ENCODE measurements at regions not wholly inside any gene's neighbourhood (a gene's known extent, or its start where the extent isn't known, plus 50 kb on each side); places are given as distances from the start of the nearest gene placed in this dataset.

GRCh38 chr18:68275616-68276015 lies 439.3 kb downstream of the TMX3 start:
- peak; percentile 77 for DNase-seq
- H3K4me3 Mint-ChIP-seq: peak overlapping the region; percentile 32; the same call in 1 of the 2 replicates
- peaks cover 4% of the 10 kb centered on the region; the same call in 1 of the 2 replicates for H3K36me3 Mint-ChIP-seq (ENCODE audit: low read depth)
- H3K9me3 Mint-ChIP-seq: peaks cover 4% of the 10 kb centered on the region; the same call in 1 of the 2 replicates
- H3K27ac Mint-ChIP-seq: peak overlapping the region; percentile 81
- TF ChIP-seq CTCF (IDR thresholded peaks at IDR 0.05): no peak
- H3K4me1 Mint-ChIP-seq (ENCODE audit: low read depth): peaks cover 21% of the 10 kb centered on the region
- H3K27me3 Mint-ChIP-seq (ENCODE audit: insufficient read depth): peaks cover 2% of the 10 kb centered on the region; the same call in 1 of the 2 replicates

GRCh38 chr18:68270017-68270416 lies 444.9 kb downstream of the TMX3 start:
- no peak for DNase-seq
- no peak for TF ChIP-seq CTCF (IDR thresholded peaks at IDR 0.05)
- Mint-ChIP-seq H3K4me1 (ENCODE audit: low read depth) (peaks cover 35% of the 10 kb centered on the region), H3K27ac (no peak overlapping the region), H3K4me3 (no peak overlapping the region), H3K9me3 (no peaks in the 10 kb centered on the region), H3K36me3 (ENCODE audit: low read depth) (peaks cover 18% of the 10 kb centered on the region), H3K27me3 (ENCODE audit: insufficient read depth) (peaks cover 2% of the 10 kb centered on the region; the same call in 1 of the 2 replicates)

- Mint-ChIP-seq H3K36me3 (ENCODE audit: low read depth) (peaks cover 25% of the 10 kb centered on the region), H3K9me3 (no peaks in the 10 kb centered on the region), H3K27ac (no peak overlapping the region), H3K4me1 (ENCODE audit: low read depth) (peaks cover 51% of the 10 kb centered on the region), H3K4me3 (no peak overlapping the region), H3K27me3 (ENCODE audit: insufficient read depth) (peaks cover 2% of the 10 kb centered on the region; the same call in 1 of the 2 replicates)
- peak; percentile 71 for DNase-seq
- TF ChIP-seq CTCF (IDR thresholded peaks at IDR 0.05): no peak
Observed at GRCh38 chr18:68267583-68267982, 447.3 kb downstream of the TMX3 start.

GRCh38 chr18:68263481-68263880 lies 451.4 kb downstream of the TMX3 start:
- peak overlapping the region; percentile 88 for H3K27ac Mint-ChIP-seq
- peaks cover 69% of the 10 kb centered on the region for H3K4me1 Mint-ChIP-seq (ENCODE audit: low read depth)
- H3K9me3 Mint-ChIP-seq: no peaks in the 10 kb centered on the region
- H3K36me3 Mint-ChIP-seq (ENCODE audit: low read depth): peaks cover 34% of the 10 kb centered on the region
- H3K4me3 Mint-ChIP-seq: peak overlapping the region; percentile 78
- DNase-seq: peak; percentile 55
- no peak for TF ChIP-seq CTCF (IDR thresholded peaks at IDR 0.05)
- no peaks in the 10 kb centered on the region for H3K27me3 Mint-ChIP-seq (ENCODE audit: insufficient read depth)

GRCh38 chr18:68262690-68263294 lies 452.1 kb downstream of the TMX3 start:
- H3K4me1 Mint-ChIP-seq (ENCODE audit: low read depth): peaks cover 62% of the 10 kb centered on the region
- no peak for TF ChIP-seq CTCF (IDR thresholded peaks at IDR 0.05)
- peak; percentile 78 for DNase-seq
- H3K9me3 Mint-ChIP-seq: no peaks in the 10 kb centered on the region
- H3K4me3 Mint-ChIP-seq: peak overlapping the region; percentile 68
- no peaks in the 10 kb centered on the region for H3K27me3 Mint-ChIP-seq (ENCODE audit: insufficient read depth)
- peak overlapping the region; percentile 84 for H3K27ac Mint-ChIP-seq
- H3K36me3 Mint-ChIP-seq (ENCODE audit: low read depth): peaks cover 36% of the 10 kb centered on the region

All from HFFc6 (cell line).